ENCODE measurements at regions not wholly inside any gene's neighbourhood (a gene's known extent, or its start where the extent isn't known, plus 50 kb on each side); places are given as distances from the start of the nearest gene placed in this dataset.

DNA sequence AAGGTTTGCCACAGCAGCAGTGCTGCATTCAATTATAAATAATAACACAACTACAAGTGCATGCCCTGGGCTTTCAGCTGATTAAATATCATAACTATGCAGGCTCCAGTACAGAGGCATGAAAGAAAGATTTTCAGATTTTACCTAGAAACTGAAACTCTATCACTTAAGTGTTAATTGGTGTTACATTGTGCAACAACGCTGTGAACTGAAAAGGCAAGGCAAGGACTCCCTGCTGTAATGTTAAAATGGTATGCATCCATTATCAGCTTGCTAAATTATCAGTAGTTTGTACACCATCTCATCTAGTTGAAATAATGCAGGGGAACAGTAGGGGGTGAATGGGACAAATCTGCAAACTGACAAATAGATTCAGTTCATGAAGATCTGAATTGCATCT lies 976.7 kb upstream of the MANEA start:
- FAIRE-seq = no peak
- no peak overlapping the region for H3K9ac ChIP-seq (ENCODE audit: low read length)
- H2AFZ ChIP-seq (ENCODE audit: low read depth, low read length) = no peak overlapping the region
- no peak for DNase-seq (ENCODE audit: low read depth)
- H3K27me3 ChIP-seq (ENCODE audit: insufficient read depth, low read length) = no peaks in the 10 kb centered on the region
- H4K20me1 ChIP-seq (ENCODE audit: insufficient read depth, low read length) = no peaks in the 10 kb centered on the region
- no peak overlapping the region for H3K4me2 ChIP-seq (ENCODE audit: low read length)
- no peaks in the 10 kb centered on the region for H3K9me3 ChIP-seq (ENCODE audit: insufficient read depth, low read depth, low read length)
- Mint-ChIP-seq H3K4me1 (ENCODE audit: low read depth, unreplicated experiment) (no peaks in the 10 kb centered on the region), H3K27me3 (ENCODE audit: low read depth, unreplicated experiment) (no peaks in the 10 kb centered on the region), H3K27ac (ENCODE audit: unreplicated experiment) (no peak overlapping the region), H3K4me3 (ENCODE audit: unreplicated experiment) (no peak overlapping the region), H3K36me3 (ENCODE audit: low read depth, unreplicated experiment) (no peaks in the 10 kb centered on the region), H3K9me3 (ENCODE audit: unreplicated experiment) (peaks cover 3% of the 10 kb centered on the region)
- TF ChIP-seq, protein P1, sequence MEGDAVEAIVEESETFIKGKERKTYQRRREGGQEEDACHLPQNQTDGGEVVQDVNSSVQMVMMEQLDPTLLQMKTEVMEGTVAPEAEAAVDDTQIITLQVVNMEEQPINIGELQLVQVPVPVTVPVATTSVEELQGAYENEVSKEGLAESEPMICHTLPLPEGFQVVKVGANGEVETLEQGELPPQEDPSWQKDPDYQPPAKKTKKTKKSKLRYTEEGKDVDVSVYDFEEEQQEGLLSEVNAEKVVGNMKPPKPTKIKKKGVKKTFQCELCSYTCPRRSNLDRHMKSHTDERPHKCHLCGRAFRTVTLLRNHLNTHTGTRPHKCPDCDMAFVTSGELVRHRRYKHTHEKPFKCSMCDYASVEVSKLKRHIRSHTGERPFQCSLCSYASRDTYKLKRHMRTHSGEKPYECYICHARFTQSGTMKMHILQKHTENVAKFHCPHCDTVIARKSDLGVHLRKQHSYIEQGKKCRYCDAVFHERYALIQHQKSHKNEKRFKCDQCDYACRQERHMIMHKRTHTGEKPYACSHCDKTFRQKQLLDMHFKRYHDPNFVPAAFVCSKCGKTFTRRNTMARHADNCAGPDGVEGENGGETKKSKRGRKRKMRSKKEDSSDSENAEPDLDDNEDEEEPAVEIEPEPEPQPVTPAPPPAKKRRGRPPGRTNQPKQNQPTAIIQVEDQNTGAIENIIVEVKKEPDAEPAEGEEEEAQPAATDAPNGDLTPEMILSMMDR (IDR thresholded peaks at IDR 0.05; ENCODE audit: insufficient read depth, low read depth, low read length) = no peak
- no peak overlapping the region for H3K27ac ChIP-seq (ENCODE audit: low read depth, low read length)
- H3K79me2 ChIP-seq (ENCODE audit: insufficient read depth, low read length) = no peaks in the 10 kb centered on the region
- no peaks in the 10 kb centered on the region for H3K36me3 ChIP-seq (ENCODE audit: insufficient read depth, low read length)
- H3K4me3 ChIP-seq (ENCODE audit: insufficient read depth, low read depth, low read length) = no peak overlapping the region
- H3K4me1 ChIP-seq (ENCODE audit: insufficient read depth, low read length) = no peaks in the 10 kb centered on the region

DNA sequence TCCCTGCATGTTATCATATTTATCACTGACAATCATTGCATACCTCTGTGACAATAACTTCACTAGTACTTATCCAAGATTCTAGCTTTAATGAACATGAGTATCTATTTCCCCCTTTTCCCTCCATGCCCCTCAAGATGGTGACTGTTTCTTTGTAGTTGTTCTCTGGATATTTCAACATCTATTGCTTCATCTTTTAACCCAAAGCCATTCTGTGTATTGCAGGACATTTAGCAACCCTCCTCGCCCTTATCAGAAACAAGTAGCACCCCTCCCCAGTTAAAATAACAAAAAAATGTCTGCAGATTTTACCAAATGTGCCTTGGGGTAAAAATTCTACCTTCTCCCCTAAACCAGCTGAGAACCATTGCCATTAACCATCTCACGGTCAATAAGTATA lies 979.8 kb upstream of the MANEA start:
- Mint-ChIP-seq H3K27ac (ENCODE audit: unreplicated experiment) (no peak overlapping the region), H3K27me3 (ENCODE audit: low read depth, unreplicated experiment) (no peaks in the 10 kb centered on the region), H3K9me3 (ENCODE audit: unreplicated experiment) (no peaks in the 10 kb centered on the region), H3K4me3 (ENCODE audit: unreplicated experiment) (no peak overlapping the region), H3K4me1 (ENCODE audit: low read depth, unreplicated experiment) (no peaks in the 10 kb centered on the region), H3K36me3 (ENCODE audit: low read depth, unreplicated experiment) (no peaks in the 10 kb centered on the region)
- DNase-seq (ENCODE audit: low read depth) (no peak), FAIRE-seq (no peak)
- H3K36me3 ChIP-seq (ENCODE audit: insufficient read depth, low read length) = no peaks in the 10 kb centered on the region
- H3K9me3 ChIP-seq (ENCODE audit: insufficient read depth, low read depth, low read length) = no peaks in the 10 kb centered on the region
- H2AFZ ChIP-seq (ENCODE audit: low read depth, low read length) = no peak overlapping the region
- no peaks in the 10 kb centered on the region for H3K79me2 ChIP-seq (ENCODE audit: insufficient read depth, low read length)
- no peak for TF ChIP-seq EZH2 (IDR thresholded peaks at IDR 0.05; ENCODE audit: insufficient read depth, low read length)
- TF ChIP-seq, protein P1 (IDR thresholded peaks at IDR 0.05; ENCODE audit: insufficient read depth, low read depth, low read length) = no peak
- no peaks in the 10 kb centered on the region for H4K20me1 ChIP-seq (ENCODE audit: insufficient read depth, low read length)
- H3K9ac ChIP-seq (ENCODE audit: low read length) = no peak overlapping the region
- no peak overlapping the region for H3K27ac ChIP-seq (ENCODE audit: low read depth, low read length)
- no peaks in the 10 kb centered on the region for H3K27me3 ChIP-seq (ENCODE audit: insufficient read depth, low read length)
- H3K4me1 ChIP-seq (ENCODE audit: insufficient read depth, low read length) = no peaks in the 10 kb centered on the region
- H3K4me2 ChIP-seq (ENCODE audit: low read length) = no peak overlapping the region
- no peak overlapping the region for H3K4me3 ChIP-seq (ENCODE audit: insufficient read depth, low read depth, low read length)

DNA sequence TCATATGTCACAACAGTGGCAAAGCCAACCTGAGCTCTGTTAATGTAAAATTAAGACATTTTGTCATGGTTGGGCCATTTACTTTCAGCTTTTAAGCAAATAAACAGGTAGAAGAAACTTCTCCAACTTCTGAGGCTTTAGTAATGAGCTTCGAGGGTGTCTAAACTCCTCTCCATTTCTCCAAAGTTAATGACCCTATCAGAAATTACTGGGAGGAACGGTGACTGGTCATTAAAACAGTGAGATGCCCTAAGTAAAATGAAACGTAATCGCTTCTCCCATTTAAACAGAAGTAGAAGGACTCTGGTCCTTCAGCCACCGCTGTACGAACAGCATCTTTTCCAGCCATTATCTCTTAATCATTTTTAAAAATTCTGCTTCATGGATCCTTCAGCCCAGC lies 986.9 kb upstream of the MANEA start:
- Histone ChIP-seq H3K9ac (ENCODE audit: low read length) (no peak overlapping the region), H3K4me3 (ENCODE audit: insufficient read depth, low read depth, low read length) (no peak overlapping the region), H3K36me3 (ENCODE audit: insufficient read depth, low read length) (no peaks in the 10 kb centered on the region), H3K4me1 (ENCODE audit: insufficient read depth, low read length) (no peaks in the 10 kb centered on the region), H3K27me3 (ENCODE audit: insufficient read depth, low read length) (no peaks in the 10 kb centered on the region), H3K9me3 (ENCODE audit: insufficient read depth, low read depth, low read length) (no peaks in the 10 kb centered on the region), H3K4me2 (ENCODE audit: low read length) (no peak overlapping the region), H4K20me1 (ENCODE audit: insufficient read depth, low read length) (no peaks in the 10 kb centered on the region), H3K27ac (ENCODE audit: low read depth, low read length) (no peak overlapping the region), H3K79me2 (ENCODE audit: insufficient read depth, low read length) (no peaks in the 10 kb centered on the region), H2AFZ (ENCODE audit: low read depth, low read length) (no peak overlapping the region)
- Mint-ChIP-seq H3K36me3 (ENCODE audit: low read depth, unreplicated experiment) (no peaks in the 10 kb centered on the region), H3K4me1 (ENCODE audit: low read depth, unreplicated experiment) (no peaks in the 10 kb centered on the region), H3K9me3 (ENCODE audit: unreplicated experiment) (no peaks in the 10 kb centered on the region), H3K27ac (ENCODE audit: unreplicated experiment) (no peak overlapping the region), H3K27me3 (ENCODE audit: low read depth, unreplicated experiment) (no peaks in the 10 kb centered on the region), H3K4me3 (ENCODE audit: unreplicated experiment) (no peak overlapping the region)
- no peak for DNase-seq (ENCODE audit: low read depth)
- TF ChIP-seq, protein P1 (IDR thresholded peaks at IDR 0.05; ENCODE audit: insufficient read depth, low read depth, low read length) = no peak
- FAIRE-seq = no peak

All from astrocyte (in vitro differentiated cells and primary cell).